GM10248 (cell line): ENCODE measurements at regions not wholly inside any gene's neighbourhood (a gene's known extent, or its start where the extent isn't known, plus 50 kb on each side); places are given as distances from the start of the nearest gene placed in this dataset.

Experiments
- CTCF ChIA-PET: fragments of 300-600 bp; sonication (Branson Sonifier 250); formaldehyde crosslinking; extraction: SDS; loops from one replicate; lab custom pipeline; 2021; ENCODE audit warnings: antibody characterized with exemption; lab: Yijun Ruan, JAX
- POLR2A ChIA-PET: fragments of 350-650 bp; sonication (Branson Sonifier 250); formaldehyde crosslinking; extraction: SDS; loops from one replicate; lab custom pipeline; 2020; ENCODE audit warnings: antibody characterized with exemption; lab: Yijun Ruan, JAX
- DNase-seq: peaks from one replicate; pipeline ENCODE4 v3.0.0; 2012; ENCODE audit errors: extremely low spot score
- CTCF ChIP-seq: IDR thresholded peaks from 2 replicates; pipeline ENCODE4 v1.5.1; 2012; ENCODE audit warnings: mild to moderate bottlenecking, low read depth; ENCODE audit errors: extremely low read depth, missing control alignments, control extremely low read depth

GRCh38 chr2:45115181-45115580 is 105.9 kb upstream of the SIX2 start:
- no peak for DNase-seq
- ChIA-PET POLR2A (no interaction called here), CTCF (no interaction called here)
- no peak for TF ChIP-seq CTCF

DNA sequence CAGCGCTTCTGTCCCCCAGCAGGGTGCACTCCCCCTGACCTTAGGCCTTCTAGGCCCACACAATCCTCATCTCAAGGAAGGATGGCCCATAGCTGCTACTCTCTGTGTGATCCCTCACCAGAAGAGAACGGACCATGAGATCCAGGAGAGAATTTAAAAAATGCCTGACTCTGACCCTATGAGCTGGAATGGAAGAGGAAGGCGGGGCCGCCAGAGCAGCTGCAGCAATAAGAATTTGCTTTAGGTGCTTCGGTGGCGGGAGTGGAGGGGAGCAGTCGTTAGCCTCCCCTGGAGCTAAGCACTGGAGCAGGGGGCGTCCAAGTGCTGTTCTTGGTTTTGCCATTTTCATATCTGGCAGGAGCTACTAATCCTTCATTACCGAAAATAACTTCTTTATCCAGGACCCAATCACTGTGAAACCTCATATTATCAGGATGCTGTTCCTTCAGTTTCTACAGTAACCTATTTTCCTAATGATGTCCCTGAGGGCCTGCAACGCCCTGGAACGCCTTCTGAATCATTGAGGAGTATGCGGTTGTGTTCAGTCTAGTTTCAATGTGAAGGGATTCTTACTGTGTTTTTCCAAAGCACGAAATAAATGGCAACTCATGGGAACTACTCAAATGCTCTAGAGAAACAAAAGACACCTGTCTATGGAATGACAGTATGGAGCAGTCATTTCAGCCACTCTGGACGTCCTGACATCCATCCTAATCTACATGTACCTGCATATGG is 105.1 kb upstream of the SIX2 start:
- TF ChIP-seq CTCF, result no peak
- no peak for DNase-seq
- ChIA-PET POLR2A (no interaction called here), CTCF (no interaction called here)

GRCh38 chr2:45112750-45113149 is 103.5 kb upstream of the SIX2 start:
- TF ChIP-seq CTCF, result no peak
- no peak for DNase-seq
- POLR2A ChIA-PET, result no interaction called here
- CTCF ChIA-PET, result no interaction called here

DNA sequence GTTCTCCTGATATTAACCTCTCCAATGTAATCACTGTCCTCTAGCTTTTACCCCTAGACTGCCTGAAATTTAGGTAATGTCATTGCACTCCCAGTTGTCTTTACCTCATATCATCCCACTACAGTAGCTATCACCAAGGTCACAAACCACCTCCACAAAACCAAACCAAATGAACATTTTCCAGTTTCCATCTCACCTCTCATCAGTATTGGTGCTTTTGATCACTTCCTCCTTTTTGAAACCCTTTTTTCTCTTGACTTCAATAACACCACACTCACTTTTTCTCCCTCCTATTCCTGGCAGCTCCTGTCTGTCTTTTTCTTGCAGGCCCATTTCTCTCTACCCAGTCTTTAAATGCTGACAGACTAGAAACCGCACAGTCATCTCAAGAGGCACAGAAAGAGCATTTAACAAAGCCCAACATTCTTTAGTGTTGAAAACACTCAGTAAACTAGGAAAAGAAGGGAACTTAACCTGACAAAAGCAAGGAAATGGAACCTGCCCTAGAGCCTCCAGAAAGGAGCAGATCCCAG is 95.9 kb upstream of the SIX2 start:
- CTCF ChIA-PET, result interaction anchor here (1.4 kb wide), 1 partner anchor 150 kb away, joined by 3 read pairs; no protein-coding TSS in a partner anchor
- no peak for DNase-seq
- no peak for TF ChIP-seq CTCF
- POLR2A ChIA-PET, result no interaction called here

DNA sequence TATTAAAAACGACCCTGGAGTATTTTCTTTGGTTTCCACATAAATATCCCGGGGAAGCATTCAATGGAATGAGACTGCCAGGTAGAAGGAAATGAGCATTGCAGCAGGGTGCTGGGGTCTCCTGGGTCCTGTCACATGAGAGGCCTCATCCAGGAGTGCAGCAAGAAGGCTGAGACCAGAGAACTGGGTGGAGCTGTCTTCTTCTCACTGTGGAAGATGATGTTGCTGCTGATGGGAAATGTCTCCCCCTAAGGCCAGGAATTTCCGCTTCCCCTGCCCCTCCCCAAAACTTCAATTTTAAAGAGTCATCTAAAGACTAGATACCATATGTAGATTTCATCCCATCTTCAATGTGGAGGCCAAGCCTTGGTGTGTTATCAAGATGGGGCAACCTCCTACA is 95.2 kb upstream of the SIX2 start:
- POLR2A ChIA-PET, result no interaction called here
- no peak for DNase-seq
- TF ChIP-seq CTCF, result no peak
- CTCF ChIA-PET, result interaction anchor here (1.4 kb wide), 1 partner anchor 149 kb away, joined by 3 read pairs; no protein-coding TSS in a partner anchor

DNA sequence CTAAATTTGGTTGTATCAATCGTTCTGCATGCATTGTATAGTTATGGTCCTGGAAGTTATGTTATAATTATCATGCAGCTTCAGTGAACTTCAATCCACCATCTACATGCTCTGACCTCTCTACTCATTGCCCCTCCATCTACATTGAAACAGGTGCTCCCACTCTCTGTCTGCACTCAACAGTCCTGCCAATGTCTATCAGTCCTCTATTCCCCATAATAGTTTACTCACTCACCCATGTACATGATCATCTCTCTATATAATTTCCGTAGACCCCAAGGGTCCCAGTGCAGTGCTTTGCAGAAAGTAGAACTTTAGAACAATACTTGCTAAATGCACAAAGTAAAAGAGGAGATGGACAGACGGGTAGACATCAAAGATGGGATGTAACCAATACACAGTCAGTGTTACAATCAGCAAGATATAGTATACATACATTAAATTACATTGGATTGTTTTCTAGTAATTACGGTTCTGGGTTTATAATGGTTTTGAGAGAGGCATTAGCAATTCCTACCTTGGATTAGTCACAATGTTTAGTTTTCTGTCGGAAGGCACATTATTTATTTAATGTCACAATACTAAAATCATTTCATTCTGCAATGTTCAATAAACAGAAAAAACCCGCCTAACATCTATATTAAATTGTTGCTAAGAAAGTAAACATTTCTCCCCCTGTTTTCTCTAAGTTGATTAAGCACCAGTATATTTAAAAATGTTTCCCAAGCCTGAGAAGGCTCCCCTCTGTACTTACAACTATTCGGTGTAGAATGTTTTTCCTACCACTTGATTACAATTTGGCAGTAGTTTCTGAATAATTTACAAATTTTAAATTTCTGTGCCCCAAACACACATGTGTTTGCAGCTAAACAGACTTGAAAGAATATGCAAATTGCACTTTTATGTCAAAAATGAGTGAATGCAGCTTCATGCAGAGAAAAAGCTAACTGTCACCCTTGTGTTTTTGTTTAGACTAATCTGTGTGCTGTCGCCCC is 94.4 kb upstream of the SIX2 start:
- no peak for TF ChIP-seq CTCF
- ChIA-PET POLR2A (no interaction called here), CTCF (interaction anchor here (1.4 kb wide), 1 partner anchor 148 kb away, joined by 3 read pairs; no protein-coding TSS in a partner anchor)
- no peak for DNase-seq
